Astrocyte (in vitro differentiated cells and primary cell): ENCODE measurements at regions not wholly inside any gene's neighbourhood (a gene's known extent, or its start where the extent isn't known, plus 50 kb on each side); places are given as distances from the start of the nearest gene placed in this dataset.

Source experiments
- CTCF ChIP-seq: IDR thresholded peaks from 2 replicates; pipeline ENCODE4 v1.5.1; 2011; ENCODE audit warnings: low read depth, mild to moderate bottlenecking, inconsistent platforms, low read length, moderate library complexity; ENCODE audit not compliant: insufficient read depth
- EZH2 ChIP-seq: IDR thresholded peaks from 2 replicates; pipeline ENCODE4 v1.6.1; 2012; ENCODE audit warnings: mild to moderate bottlenecking, low read length, inconsistent platforms; ENCODE audit not compliant: insufficient read depth

DNA sequence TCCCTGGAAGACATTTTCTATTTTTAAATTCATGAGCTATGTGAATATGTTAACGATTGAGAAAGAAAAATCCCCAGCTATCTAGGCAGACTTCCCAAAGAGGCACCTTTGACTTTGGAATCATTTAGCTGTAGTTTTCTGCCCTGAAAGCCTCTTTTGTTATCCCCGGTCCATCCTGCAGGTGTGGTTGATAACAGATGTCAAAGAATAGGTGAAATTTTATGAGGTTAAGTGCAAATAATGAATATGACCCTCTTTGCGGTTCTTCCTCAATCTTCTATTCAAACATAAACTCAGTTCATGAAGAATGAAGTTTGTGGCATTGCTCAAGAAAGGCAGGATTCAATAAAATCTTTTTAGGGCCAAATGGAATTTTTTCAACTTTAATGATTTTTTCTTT lies 51.6 kb upstream of the ATP8B1 start:
- TF ChIP-seq CTCF (no peak), EZH2 (no peak)
